SK-N-SH (cell line): ENCODE measurements at regions not wholly inside any gene's neighbourhood (a gene's known extent, or its start where the extent isn't known, plus 50 kb on each side); places are given as distances from the start of the nearest gene placed in this dataset.

Source experiments
- CTCF ChIA-PET: fragments of 300-600, 350-600 bp; formaldehyde crosslinking; extraction: SDS; loops from one replicate; lab custom pipeline; 2021; lab: Yijun Ruan, JAX
- POLR2A ChIA-PET: fragments of 350-600 bp; sonication (Branson Sonifier 250); formaldehyde crosslinking; extraction: SDS; loops from one replicate; lab custom pipeline; 2020; ENCODE audit warnings: antibody characterized with exemption, inconsistent platforms; lab: Yijun Ruan, JAX
- DNase-seq: peaks from one replicate; pipeline ENCODE4 v3.0.0; 2012
- H2AFZ ChIP-seq: fragments of 200-600 bp; sonication (generic); 2 replicates; pipeline ENCODE4 v1.8.1; 2016; ENCODE audit warnings: antibody characterized with exemption, mild to moderate bottlenecking, low read depth
- H3F3A ChIP-seq: fragments of 200-600 bp; sonication (generic); replicated peaks from 2 replicates; pipeline ENCODE3; 2016; ENCODE audit warnings: antibody characterized with exemption, mild to moderate bottlenecking; ENCODE audit not compliant: insufficient read depth
- H3K27ac ChIP-seq, 2 experiments: fragments of 200-500 bp in 1 of 2; fragments of 200-600 bp in 1 of 2; sonication (Bioruptor generic) in 1 of 2; sonication (generic), shearing (Covaris generic) in 1 of 2; 2 replicates each; pipeline versions ENCODE4 v1.5.1 to v1.6.1; 2014 to 2016; ENCODE audit warnings: low read depth in 2 of 2, inconsistent platforms in 1 of 2, low read length in 1 of 2, mild to moderate bottlenecking in 1 of 2, mixed read lengths in 1 of 2
- H3K27me3 ChIP-seq: fragments of 200-600 bp; sonication (generic), shearing (Covaris generic); 2 replicates; pipeline ENCODE4 v1.6.1; 2016; ENCODE audit warnings: mixed run types; ENCODE audit not compliant: insufficient read depth
- H3K36me3 ChIP-seq, 2 experiments: fragments of 200-500 bp in 1 of 2; fragments of 200-600 bp in 1 of 2; sonication (Bioruptor generic) in 1 of 2; sonication (generic) in 1 of 2; replicated peaks in 1 of 2; 2 replicates each; pipeline versions ENCODE3 to v1.5.1; 2014 to 2016; ENCODE audit warnings: low read length in 1 of 2, mild to moderate bottlenecking in 1 of 2; ENCODE audit not compliant: insufficient read depth in 2 of 2, control insufficient read depth in 1 of 2
- H3K4me1 ChIP-seq, 2 experiments: fragments of 200-500 bp in 1 of 2; fragments of 200-600 bp in 1 of 2; sonication (Bioruptor generic) in 1 of 2; sonication (generic), shearing (Covaris generic) in 1 of 2; 2 replicates each; pipeline versions ENCODE4 v1.5.1 to v1.6.1; 2014 to 2016; ENCODE audit warnings: low read depth in 1 of 2, low read length in 1 of 2, mixed run types in 1 of 2; ENCODE audit not compliant: insufficient read depth in 2 of 2, control insufficient read depth in 1 of 2
- H3K4me2 ChIP-seq: fragments of 200-600 bp; sonication (generic), shearing (Covaris generic); 2 replicates; pipeline ENCODE4 v1.6.1; 2017; ENCODE audit warnings: mixed run types
- H3K4me3 ChIP-seq, 2 experiments: fragments of 200-500 bp in 1 of 2; fragments of 200-600 bp in 1 of 2; sonication (Bioruptor generic) in 1 of 2; sonication (generic), shearing (Covaris generic) in 1 of 2; 2 replicates each; pipeline versions ENCODE4 v1.5.1 to v1.8.1; 2014 to 2016; ENCODE audit warnings: low read depth in 2 of 2, inconsistent platforms in 1 of 2, low read length in 1 of 2, mild to moderate bottlenecking in 1 of 2, mixed read lengths in 1 of 2, moderate library complexity in 1 of 2
- H3K79me2 ChIP-seq: fragments of 200-600 bp; sonication (generic); 2 replicates; pipeline ENCODE4 v1.8.1; 2017; ENCODE audit warnings: mild to moderate bottlenecking; ENCODE audit not compliant: insufficient read depth
- H3K9ac ChIP-seq: fragments of 200-600 bp; sonication (generic); 2 replicates; pipeline ENCODE4 v1.6.1; 2017; ENCODE audit warnings: mixed run types
- H3K9me2 ChIP-seq: fragments of 200-600 bp; sonication (generic); 2 replicates; pipeline ENCODE4 v1.6.1; 2017; ENCODE audit warnings: mixed run types
- H3K9me3 ChIP-seq: fragments of 200-600 bp; sonication (generic); 2 replicates; pipeline ENCODE4 v1.6.1; 2017; ENCODE audit warnings: mixed run types, mild to moderate bottlenecking, moderate library complexity
- H4K20me1 ChIP-seq: fragments of 200-600 bp; sonication (generic); 2 replicates; pipeline ENCODE4 v1.6.1; 2017; ENCODE audit warnings: mild to moderate bottlenecking, mixed run types; ENCODE audit not compliant: insufficient read depth
- CHD2 ChIP-seq: fragments of 150-350 bp; IDR thresholded peaks from 2 replicates; pipeline ENCODE4 v1.6.1; 2018; ENCODE audit warnings: low read length; ENCODE audit not compliant: partially characterized antibody
- FOSL2 ChIP-seq: IDR thresholded peaks from 2 replicates; pipeline ENCODE4 v1.4.0; 2012; ENCODE audit warnings: low read depth, mild to moderate bottlenecking, moderate library complexity, borderline replicate concordance
- JUND ChIP-seq: IDR thresholded peaks from 2 replicates; pipeline ENCODE4 v1.4.0; 2012
- PBX3 ChIP-seq: IDR thresholded peaks from 2 replicates; pipeline ENCODE4; 2012
- REST ChIP-seq: IDR thresholded peaks from 2 replicates; pipeline ENCODE4 v1.6.1; 2012; ENCODE audit warnings: mild to moderate bottlenecking, low read depth, low read length, moderate library complexity
- RXRA ChIP-seq: IDR thresholded peaks from 2 replicates; pipeline ENCODE4 v1.4.0; 2012; ENCODE audit warnings: low read depth, mild to moderate bottlenecking, borderline replicate concordance
- TCF12 ChIP-seq: IDR thresholded peaks from 2 replicates; pipeline ENCODE4 v1.4.0; 2012
- USF1 ChIP-seq: IDR thresholded peaks from 2 replicates; pipeline ENCODE4 v1.4.0; 2012; ENCODE audit warnings: low read depth, borderline replicate concordance
- ZBTB33 ChIP-seq: IDR thresholded peaks from 2 replicates; pipeline ENCODE4 v1.4.0; 2012; ENCODE audit warnings: low read depth, borderline replicate concordance
- WGBS: methylation state at CpG from one replicate; pipeline ENCODE4 v1.1.6; 2017; ENCODE audit warnings: low lambda C conversion rate; 5-methylcytosine and 5-hydroxymethylcytosine counted together

GRCh38 chr1:39103328-39104157, 77.4 kb downstream of the NDUFS5 start:
- Histone ChIP-seq H3F3A (peaks cover 22% of the 10 kb centered on the region), H3K4me2 (peak overlapping the region; percentile 94), H4K20me1 (peaks cover 14% of the 10 kb centered on the region), H3K9ac (peak overlapping the region; percentile 80; the same call in 1 of the 2 replicates), H3K9me2 (no peaks in the 10 kb centered on the region), H3K79me2 (peaks cover 47% of the 10 kb centered on the region), H3K36me3 (no peaks in the 10 kb centered on the region), H2AFZ (peak overlapping the region; percentile 48; the same call in 1 of the 2 replicates), H3K4me1 (peaks cover 30 to 33% of the 10 kb centered on the region in 2 experiments), H3K4me3 (peak overlapping the region in 1 of 2 experiments; percentile 78; a peak in 2 of 4 replicates), H3K27ac (peak overlapping the region; percentile 40 to 83; a peak in 3 of 4 replicates), H3K9me3 (no peaks in the 10 kb centered on the region), H3K27me3 (no peaks in the 10 kb centered on the region)
- DNase-seq = no peak
- no peak for TF ChIP-seq REST
- peak; percentile 24; the same call in 1 of the 2 replicates for TF ChIP-seq RXRA
- no peak for TF ChIP-seq ZBTB33
- TF ChIP-seq PBX3 = peak; percentile 82
- TF ChIP-seq TCF12 = peak; percentile 68
- TF ChIP-seq USF1 = no peak
- peak; percentile 53 for TF ChIP-seq JUND
- peak; percentile 79; the same call in 1 of the 2 replicates for TF ChIP-seq FOSL2
- TF ChIP-seq CHD2 = no peak
- ChIA-PET POLR2A (interaction anchor here (0.7 kb wide), 1 partner anchor 155 kb away, joined by 3 read pairs; no protein-coding TSS in a partner anchor), CTCF (interaction anchor here (0.5 to 10.9 kb wide), 17 partner anchors 7 to 598 kb away, joined by 3 to 188 read pairs (median 4); no protein-coding TSS in a partner anchor)
- 36% methylated on average over 6 of the region's 6 CpGs for WGBS
